Brain pericyte (primary cell): ENCODE measurements at regions not wholly inside any gene's neighbourhood (a gene's known extent, or its start where the extent isn't known, plus 50 kb on each side); places are given as distances from the start of the nearest gene placed in this dataset.

Experiments
- DNase-seq: peaks from one replicate; pipeline ENCODE4 v3.0.0-alpha.2; 2012; ENCODE audit warnings: low read depth, low spot score

DNA sequence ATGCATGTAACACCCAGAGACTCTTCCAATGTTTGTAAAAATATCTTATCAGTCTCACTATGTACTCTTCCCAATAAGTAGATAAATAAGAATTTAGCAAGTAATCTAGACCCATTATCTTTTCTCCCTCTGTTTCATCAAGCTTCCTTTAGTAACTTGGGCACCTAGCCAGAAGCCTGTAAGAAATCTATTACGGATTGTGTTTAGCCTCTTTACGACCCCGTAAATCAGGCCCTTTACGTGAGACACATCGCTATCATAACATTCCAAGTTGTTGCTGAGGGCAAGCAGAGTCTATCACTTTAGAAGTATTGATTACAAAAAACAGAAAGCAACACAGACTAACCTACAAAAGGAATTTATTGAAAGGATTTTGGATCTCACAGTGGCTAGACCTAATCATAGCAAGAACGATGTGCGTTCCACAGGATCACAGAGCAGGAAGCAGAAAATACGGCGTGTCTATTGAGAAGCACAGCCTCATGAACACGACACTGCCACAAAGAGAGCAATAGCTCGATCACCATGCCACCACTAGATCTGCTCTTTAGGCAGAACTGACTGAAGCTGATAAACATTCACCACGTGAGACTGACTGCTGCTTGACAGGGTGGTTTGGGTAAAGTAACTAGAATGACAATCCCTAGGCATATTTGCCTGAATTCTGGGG is 922.1 kb downstream of the AMY1C start:
- no peak for DNase-seq

DNA sequence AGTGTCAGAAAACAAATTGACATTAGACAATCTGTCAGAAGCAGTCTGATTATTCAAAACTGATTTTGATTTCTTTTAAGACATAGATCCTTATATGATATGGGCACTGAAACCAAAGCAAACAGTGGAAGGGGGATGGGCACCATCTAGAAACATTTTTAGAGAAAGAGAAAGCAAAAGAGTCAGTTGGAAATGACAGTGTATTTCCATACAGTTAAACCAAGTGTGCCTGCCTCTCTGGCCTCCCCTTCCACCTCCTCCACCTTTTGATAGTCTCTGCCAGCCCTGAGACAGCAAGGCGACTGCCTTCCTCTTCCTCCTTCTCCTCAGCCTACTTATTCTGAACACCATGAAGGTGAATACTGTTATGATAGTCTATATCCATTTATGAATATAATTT is 949.7 kb downstream of the AMY1C start:
- DNase-seq: no peak

DNA sequence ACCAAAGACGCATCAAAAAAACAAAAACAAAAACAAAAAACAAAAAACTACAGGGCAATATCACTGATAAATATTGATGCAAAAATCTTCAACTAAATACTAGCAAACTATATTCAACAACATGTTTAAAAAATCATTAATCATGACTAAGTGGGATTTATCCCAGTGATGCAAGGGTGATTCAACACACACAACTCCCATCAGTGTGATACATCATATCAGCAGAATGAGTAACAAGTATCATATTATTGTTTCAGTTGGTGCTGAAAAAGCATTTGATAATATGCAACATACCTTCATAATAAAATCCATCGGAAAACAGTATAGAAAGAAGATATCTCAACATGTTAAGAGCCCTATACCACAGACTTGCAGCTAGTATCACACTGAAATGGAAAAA is 953.0 kb downstream of the AMY1C start:
- no peak for DNase-seq

DNA sequence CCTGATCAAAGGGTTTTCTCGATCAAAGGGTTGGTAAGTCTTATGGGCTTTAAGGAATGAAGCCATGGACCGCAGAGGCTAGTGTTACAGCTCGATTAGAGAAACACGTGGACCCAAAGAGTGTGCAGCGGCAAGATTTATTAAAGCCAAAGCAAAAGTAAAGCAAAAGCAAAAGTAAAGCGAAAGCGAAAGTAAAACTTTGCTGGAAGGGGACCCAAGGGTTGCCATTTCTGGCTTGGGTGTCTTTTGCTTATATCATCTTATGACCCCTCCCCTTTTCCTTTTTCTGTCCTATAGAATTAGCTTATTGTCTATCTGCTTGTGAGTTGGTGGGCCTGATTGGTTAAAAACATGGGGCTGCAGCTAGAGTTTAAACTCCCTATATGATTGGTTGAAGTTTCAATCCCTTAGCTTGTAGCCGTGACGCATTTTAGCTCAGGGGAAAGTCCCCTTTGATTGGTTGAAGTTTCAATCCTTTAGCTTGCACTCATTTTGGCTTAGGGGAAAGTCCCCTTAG is 957.0 kb downstream of the AMY1C start:
- no peak for DNase-seq

DNA sequence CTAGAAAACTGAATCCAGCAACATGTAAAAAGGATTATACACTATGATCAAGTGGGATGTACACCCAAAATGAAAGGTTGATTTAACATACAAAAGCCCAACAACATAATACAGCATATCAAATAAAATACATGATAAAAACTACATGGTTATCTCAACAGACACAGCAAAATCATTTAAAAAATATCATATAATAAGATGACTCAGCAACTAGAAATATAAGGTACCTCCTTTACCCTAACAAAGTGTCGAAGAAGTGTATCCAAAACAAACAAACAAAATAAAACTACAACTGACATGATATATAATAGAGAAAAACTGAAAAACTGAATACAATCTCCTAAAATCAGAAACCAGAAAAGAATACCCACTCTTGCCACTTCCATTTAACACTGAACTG is 969.1 kb downstream of the AMY1C start:
- DNase-seq: no peak

DNA sequence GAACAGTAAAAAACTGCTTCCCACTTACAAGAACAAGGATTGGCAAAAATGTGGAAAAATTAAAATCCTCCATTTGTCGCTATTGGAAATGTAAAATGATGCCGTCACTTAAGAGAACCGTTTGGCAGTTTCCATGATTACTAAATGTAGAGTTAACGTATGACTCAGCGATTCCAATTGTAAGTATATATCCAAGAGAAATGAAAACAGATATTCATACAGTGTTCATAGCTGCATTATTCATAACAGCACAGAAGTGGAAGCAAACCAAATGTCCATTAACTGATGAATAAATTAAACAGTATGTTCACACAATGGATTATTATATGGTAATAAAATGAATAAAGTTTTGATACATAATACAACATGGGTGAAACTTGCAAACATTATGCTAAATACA is 971.0 kb downstream of the AMY1C start:
- DNase-seq: no peak

DNA sequence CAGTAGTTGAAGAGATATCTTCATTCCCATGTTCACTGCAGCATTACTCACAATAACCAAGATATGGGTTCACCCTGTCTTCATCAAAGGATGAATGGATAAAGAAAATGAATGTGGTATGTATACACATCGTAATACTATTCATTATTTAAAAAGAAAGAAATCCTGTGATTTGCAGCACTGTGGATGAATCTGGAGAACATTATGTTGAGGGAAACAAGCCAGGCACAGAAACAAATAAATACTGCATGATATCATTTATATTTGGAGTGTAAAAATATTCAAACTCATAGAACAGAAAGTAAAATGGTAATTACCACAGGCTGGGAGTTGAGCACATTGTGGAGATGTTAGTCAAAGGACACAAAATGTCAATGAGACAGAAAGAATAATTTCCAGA is 977.2 kb downstream of the AMY1C start:
- DNase-seq: no peak

DNA sequence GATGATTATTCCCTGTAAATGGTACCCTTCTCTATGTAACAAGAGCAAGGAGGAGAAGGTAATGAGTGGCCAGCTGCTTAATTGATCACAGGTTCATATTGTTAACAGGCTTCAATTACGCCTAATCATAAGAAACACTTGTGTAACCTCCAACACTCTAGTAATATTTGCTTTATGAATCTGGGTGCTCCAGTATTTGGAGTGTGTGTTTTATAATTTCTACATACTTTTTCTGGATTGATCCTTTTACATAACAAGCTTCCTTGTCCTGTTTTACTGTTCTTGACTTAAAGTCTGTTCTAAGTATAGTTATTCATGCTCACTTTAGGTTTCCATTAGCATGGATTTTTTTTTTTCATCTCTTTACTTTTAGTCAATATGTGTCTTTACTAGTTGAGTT is 984.2 kb downstream of the AMY1C start:
- no peak for DNase-seq

DNA sequence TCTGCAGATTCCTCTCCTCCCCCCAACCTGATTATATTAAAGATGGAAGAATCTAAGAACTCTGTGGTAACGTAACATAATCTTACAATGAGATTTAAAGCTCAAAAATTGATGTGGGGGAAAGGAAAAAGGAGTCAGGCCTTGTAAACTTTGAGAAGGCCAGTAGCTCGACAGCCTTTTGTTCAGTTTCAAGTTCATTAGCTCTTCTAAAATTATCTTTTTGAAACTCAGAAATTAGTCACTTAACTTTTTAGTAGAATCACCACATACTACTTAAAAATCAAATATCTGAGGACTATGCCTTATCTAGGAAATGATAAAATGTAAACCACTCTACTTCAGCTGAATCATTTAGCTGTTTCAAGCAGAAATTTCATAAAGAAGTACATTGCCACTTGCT is 996.2 kb downstream of the AMY1C start:
- DNase-seq: no peak

DNA sequence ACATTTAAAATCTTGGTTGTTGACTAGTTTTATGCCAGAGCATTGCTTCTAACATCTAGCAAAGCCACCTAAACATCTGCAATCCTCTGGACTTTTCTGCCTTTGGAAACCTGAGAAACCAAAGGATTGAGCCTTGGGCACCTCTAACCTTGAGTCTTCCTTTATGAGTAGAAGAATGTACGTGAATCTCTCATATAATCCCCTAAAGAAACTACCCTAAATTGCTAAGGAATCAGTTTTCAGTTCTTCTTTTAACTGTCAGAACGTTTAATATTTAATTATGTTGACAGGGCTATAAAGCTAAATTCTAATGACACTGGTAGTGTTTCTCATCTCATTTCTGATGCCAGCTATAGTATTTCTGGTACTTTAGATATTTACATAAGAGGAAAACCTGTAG is 997.3 kb downstream of the AMY1C start:
- DNase-seq: no peak

DNA sequence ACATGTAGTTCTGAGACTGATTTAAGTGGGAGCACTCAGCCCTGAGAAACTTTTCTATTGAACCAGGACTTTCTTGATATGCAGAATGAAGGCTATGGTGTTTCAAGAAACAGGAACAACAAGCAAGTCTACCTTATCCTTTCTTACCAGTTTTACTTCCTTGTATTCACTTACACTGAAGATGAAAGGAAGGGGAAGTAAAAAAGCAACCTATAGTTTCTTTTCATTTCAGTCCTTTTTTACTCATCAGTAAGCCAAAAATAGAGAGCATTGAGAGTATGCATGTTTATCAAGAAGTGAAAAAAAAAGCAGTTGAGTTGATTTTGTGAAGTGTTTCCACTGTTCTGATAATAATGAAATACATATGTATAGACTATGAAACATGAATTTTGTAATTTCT is 1010.3 kb downstream of the AMY1C start:
- DNase-seq: no peak

DNA sequence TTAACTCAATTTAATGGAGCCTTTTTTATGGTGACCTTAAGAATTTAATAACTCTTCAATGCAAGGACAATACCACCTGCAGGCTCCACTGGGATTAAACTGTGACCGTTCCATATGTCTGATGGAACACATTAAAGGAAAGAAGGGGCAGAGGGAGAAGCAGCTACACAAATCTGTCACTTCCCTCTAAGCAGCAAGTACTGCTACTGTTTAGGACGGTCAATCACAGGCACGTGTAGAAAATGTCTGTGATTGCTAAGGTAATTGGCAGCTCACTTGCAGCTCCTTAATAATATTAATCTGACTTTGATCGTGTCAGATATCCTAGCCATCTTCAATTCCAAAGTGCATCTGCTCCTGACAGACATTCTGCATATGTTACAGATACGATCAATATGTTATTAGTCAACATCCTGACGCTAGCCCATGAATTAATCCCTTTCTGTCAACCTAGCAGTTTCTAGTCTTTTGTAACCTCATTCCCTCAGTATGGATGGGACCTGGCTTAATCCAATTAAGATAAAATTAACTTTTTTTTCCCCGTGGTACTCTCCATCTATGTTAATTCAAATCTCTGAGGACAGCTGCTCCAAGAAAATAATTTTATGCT is 1012.4 kb downstream of the AMY1C start:
- DNase-seq: no peak

DNA sequence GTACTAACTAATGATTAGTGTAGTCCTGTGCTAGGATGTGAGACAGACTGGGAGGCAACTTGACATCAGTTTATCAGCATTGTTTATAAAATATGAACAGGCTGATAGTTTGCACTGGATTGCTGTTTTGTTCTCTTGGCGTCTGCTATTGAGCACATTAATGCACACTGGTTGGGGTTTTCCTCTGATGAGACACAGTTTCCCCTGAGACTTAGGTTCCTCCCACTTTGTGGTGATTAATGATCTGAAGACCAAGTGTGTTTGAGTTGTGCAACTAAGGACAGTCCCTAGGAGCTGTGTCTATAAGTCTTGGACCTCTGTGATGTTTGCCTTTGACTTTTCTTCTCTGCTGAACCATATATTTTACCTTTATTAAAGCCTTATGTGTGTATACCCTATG is 1015.4 kb downstream of the AMY1C start:
- DNase-seq: no peak

DNA sequence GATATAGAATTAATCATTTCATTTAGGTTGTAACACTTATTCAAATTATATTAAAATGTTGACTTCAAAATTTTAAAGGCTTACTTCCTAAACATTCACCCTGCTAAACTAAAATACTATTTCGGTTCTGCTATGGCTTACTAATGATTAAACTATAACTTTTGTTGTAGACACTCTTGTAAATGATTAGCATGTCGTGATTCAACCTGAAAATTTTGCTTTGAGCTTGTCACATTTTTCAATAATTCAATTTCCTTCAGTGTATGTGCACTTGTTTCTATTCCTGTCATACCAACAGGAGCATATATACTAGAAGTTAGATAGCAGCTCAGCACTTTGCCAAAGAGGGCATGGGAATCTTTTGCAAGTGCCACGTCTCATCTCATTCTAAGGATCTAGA is 1018.8 kb downstream of the AMY1C start:
- DNase-seq: no peak

DNA sequence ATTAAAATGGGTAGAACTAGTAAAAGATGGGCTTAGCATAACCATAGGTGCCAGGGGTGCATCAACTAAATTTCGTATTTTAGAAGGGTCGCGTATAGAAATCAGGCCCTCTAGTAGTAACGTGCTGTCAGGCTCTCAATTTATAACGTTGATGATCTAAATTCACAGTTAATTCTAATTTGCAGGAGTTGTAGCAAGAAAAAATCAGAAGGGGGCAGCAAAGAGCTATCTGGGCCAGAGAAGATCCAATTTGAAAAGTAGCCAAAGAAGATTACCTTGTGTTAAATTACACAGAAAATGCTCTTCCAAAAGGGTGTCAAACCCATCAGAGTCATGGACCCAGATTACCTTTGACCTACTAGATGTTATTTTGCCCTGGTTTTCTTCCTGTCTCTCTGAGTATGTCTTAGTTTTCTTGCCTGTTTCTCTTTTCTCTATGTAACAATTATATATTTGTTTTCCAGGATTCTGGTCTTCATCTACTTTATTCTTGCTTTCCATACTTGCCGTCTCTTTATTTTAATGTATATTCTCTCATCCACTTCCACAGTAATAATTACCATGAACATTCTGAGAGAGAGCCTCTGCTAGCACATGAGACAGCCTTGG is 1030.9 kb downstream of the AMY1C start:
- no peak for DNase-seq

DNA sequence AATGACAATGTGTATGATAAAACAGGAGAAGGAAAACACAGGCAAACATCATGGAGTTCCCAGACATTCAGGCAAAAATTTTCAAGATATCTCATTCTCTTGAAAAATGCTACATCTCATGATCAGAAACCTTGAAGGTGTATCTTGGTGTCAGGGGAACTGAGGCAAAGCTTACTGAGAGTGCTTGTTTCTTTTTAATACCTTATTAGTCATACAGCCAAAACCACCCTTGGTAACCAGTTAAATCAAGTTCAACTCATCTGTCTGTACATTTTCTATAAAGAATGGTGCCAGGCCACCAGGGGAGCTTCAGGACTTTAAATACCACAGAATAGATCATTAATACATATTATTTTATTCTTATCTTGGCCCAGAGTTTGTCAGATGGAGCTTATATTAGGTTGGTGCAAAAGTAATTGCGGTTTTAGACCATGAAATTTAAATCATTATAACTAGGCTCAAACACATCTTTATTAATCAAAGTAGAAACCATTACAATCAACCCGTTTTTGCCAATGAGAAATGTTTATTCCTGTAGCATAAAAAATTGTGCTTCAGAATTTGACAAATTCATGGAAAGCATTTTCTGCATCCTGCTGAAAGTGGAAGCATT is 1036.0 kb downstream of the AMY1C start:
- DNase-seq: no peak

DNA sequence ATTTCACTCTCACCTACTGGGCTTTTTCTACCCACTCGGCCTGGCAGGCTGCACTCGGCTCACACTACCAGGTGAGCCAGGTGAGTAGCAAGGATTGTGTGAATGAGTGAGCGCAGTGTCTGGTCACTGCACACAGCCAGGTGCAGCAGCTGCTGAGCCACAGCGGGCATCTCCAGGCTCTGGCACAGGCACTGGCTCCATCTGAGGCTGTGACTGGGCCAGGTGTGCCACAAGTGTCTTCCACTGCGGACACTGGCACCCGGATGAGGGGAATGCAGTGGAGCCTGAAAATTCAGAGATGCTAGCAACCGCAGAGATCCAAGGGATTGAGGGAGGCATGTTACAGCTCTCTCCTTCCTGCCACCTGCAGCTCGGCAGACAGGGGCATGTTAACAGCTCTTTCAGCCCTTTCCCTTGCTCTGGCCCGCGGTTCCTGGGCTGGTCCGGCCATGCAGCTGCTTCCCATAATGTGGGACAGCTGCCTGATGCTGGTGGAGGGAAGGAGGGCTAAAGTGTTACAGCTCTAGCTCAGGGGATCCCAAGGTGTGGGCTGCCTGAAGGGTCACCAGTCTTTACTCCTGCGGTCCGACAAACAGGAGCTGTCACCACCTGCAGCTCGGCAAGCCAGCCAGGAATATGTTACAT is 1038.3 kb downstream of the AMY1C start:
- DNase-seq: no peak

DNA sequence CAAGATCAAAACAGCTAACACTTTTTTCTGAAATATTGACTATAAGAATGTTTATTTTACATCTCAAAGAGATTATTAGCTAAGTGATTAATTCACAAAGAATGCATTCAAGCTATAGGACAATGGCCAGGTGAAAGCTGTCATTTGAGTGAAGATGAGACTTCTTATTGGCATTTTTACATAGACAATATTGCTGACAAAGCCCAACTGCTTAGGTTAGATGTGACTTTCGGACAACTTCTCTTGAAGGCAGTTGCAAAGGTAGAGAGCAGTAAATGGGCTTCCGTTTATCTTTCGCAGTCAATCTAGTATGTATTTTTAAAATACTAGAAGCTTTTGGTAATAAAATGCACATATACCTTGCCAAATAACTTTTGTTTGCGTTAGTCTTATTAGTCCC is 1041.3 kb downstream of the AMY1C start:
- DNase-seq: no peak

DNA sequence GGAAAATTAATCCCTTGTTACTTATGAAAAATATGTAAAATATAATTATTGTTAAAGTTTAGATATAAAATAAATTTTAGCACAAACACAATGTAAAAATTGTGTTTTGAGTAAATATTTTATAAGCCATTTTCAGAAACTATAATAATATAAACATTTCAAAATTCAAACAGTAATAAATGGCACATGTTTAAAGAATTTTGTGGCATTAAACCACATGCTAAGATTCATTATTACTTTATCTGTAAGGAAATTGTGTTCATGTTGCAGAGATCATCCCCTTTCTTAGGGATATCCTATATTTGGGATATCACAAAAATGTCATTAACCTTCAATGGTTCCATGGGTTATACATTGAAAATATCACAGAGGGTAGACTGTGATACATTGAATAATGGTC is 1044.3 kb downstream of the AMY1C start:
- no peak for DNase-seq

DNA sequence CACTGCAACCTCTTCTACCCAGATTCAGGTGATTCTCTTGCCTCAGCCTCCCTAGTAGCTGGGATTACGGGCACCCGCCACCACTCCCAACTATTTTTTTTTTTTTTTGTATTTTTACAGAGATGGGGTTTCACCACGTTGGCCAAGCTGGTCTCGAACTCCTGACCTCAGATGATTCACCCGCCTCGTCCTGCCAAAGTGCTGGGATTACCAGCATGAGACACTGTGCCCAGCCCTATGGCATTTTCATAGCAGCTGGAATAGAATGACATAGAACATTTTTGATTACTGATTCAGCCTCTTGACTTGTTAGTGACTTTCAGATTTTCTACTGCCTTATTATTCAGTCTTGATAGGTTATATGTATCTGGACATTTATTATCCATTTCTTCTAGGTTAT is 1046.2 kb downstream of the AMY1C start:
- DNase-seq: no peak

DNA sequence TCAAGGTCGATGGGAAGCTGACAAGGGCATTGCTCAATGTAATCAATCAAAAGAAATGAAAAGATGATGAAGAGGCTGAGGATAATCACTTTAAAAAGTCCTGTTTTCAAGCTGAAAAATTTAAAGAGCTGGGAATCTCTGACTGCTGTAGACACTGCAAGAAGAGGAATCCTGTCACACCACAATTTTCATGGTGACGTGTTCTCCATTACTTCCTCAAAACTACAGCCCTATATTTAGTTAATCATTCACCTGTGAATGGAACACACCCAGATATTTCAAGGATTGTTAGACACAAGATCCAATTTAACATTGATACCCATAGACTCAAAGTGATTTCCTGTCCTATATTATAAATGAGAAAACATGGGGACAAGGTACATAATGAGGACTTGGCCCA is 1048.3 kb downstream of the AMY1C start:
- no peak for DNase-seq

DNA sequence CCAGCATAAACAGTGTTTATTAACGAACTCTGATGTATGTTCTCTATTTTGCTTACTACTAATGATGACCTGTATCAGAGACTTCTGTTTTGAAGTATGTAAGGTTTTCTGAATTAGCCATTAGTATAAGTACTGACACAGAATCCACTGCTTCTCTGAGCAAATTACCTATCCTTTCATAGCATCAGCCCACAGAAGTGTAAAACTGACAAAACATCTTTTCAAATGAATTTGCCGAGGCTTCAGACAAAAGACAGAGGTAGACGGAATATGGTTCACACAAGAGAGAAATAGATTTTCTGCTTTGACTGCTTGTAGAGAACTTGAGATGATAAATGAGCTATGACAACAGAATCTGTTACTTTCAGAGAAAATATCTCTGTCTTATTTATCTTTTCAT is 1051.6 kb downstream of the AMY1C start:
- DNase-seq: no peak
